ENCODE measurements at regions not wholly inside any gene's neighbourhood (a gene's known extent, or its start where the extent isn't known, plus 50 kb on each side); places are given as distances from the start of the nearest gene placed in this dataset.
"Not testable (repeated sequence)": the region's sequence is repeated elsewhere in the genome, so short reads cannot be mapped to it uniquely, and the experiment has no call there.

GRCh38 chr6:140339084-140339483 lies 964.6 kb upstream of the CITED2 start:
- not testable (repeated sequence) for TF ChIP-seq POLR2A, CTCF (IDR thresholded peaks at IDR 0.05)
